GM12878 (cell line): ENCODE measurements at regions not wholly inside any gene's neighbourhood (a gene's known extent, or its start where the extent isn't known, plus 50 kb on each side); places are given as distances from the start of the nearest gene placed in this dataset.

Experiments
- ATAC-seq: fragments of 200-7000 bp; cut with Tn5 transposase; 3 replicates; pipeline ENCODE4 v1.9.1; 2020; ENCODE audit warnings: mild to moderate bottlenecking, moderate library complexity
- BruUV-seq: library from RNA; stranded (reverse); fragments of 400-500 nt; replicated peaks from 2 replicates; lab custom pipeline; 2021; lab: Mats Ljungman, UMichigan
- CTCF ChIA-PET: fragments of 300-600 bp; sonication (Branson Sonifier 250); formaldehyde crosslinking; extraction: SDS; loops from one replicate; lab custom pipeline; 2021; ENCODE audit warnings: inconsistent platforms; lab: Yijun Ruan, JAX
- POLR2A ChIA-PET: fragments of 350-600 bp; formaldehyde crosslinking; extraction: SDS; loops from one replicate; lab custom pipeline; 2021; ENCODE audit warnings: inconsistent platforms; lab: Charles Lee
- RAD21 ChIA-PET: fragments of 300-600 bp; sonication (Branson Sonifier 250); formaldehyde crosslinking; loops from one replicate; lab custom pipeline; 2023; ENCODE audit warnings: antibody characterized with exemption; ENCODE audit not compliant: unreplicated experiment; lab: Charles Lee
- SMC1A ChIA-PET: fragments of 300-600 bp; sonication (Branson Sonifier 250); formaldehyde crosslinking; loops from one replicate; lab custom pipeline; 2023; ENCODE audit not compliant: unreplicated experiment, uncharacterized antibody; lab: Charles Lee
- DNase-seq: peaks from one replicate; pipeline ENCODE4 v3.0.0-alpha.2; 2011; ENCODE audit warnings: low read depth, low spot score
- FAIRE-seq: peaks from 3 replicates; lab custom pipeline; 2011; peaks lifted over from hg19 to GRCh38; lab: Jason Lieb, UNC
- H2AFZ ChIP-seq: 2 replicates; pipeline ENCODE4 v1.6.0; 2011; ENCODE audit warnings: low read depth, low read length, control low read depth; ENCODE audit not compliant: control insufficient read depth
- H3K27ac ChIP-seq: 2 replicates; pipeline ENCODE4 v1.5.1; 2011; ENCODE audit warnings: control low read depth; ENCODE audit not compliant: control insufficient read depth, insufficient read depth
- H3K27me3 ChIP-seq, 2 experiments: replicated peaks in 1 of 2; 2 replicates each; pipeline versions ENCODE4 v1.6.0 to v1.6.1; 2011; ENCODE audit warnings: low read length in 1 of 2; ENCODE audit not compliant: control insufficient read depth in 2 of 2, insufficient read depth in 2 of 2
- H3K36me3 ChIP-seq, 2 experiments: 2 replicates each; pipeline ENCODE4 v1.5.1; 2011; ENCODE audit warnings: low read length in 1 of 2; ENCODE audit not compliant: control insufficient read depth in 2 of 2, insufficient read depth in 2 of 2
- H3K4me1 ChIP-seq: 2 replicates; pipeline ENCODE4 v1.6.1; 2011; ENCODE audit warnings: mild to moderate bottlenecking, low read length, moderate library complexity, mixed read lengths; ENCODE audit not compliant: control insufficient read depth, insufficient read depth
- H3K4me2 ChIP-seq: 2 replicates; pipeline ENCODE4 v1.6.0; 2011; ENCODE audit warnings: control low read depth; ENCODE audit not compliant: control insufficient read depth, insufficient read depth
- H3K4me3 ChIP-seq: fragments of 200-600 bp; sonication (generic); 2 replicates; pipeline ENCODE4 v1.5.1; 2016
- H3K79me2 ChIP-seq: 2 replicates; pipeline ENCODE4 v1.6.0; 2011; ENCODE audit warnings: low read length; ENCODE audit not compliant: control insufficient read depth, insufficient read depth
- H3K9ac ChIP-seq: 2 replicates; pipeline ENCODE4 v1.8.0; 2011; ENCODE audit warnings: low read length, control low read depth, mixed read lengths; ENCODE audit not compliant: control insufficient read depth, insufficient read depth
- H3K9me3 ChIP-seq: replicated peaks from 3 replicates; pipeline ENCODE4 v1.5.1; 2011; ENCODE audit warnings: mild to moderate bottlenecking, low read length; ENCODE audit not compliant: control insufficient read depth, insufficient read depth
- H4K20me1 ChIP-seq: 2 replicates; pipeline ENCODE4 v1.6.0; 2011; ENCODE audit not compliant: control insufficient read depth, insufficient read depth
- FOXK2 ChIP-seq: fragments of 450-650 bp; IDR thresholded peaks from 2 replicates; pipeline ENCODE4 v1.6.1; 2017; ENCODE audit warnings: mild to moderate bottlenecking, moderate library complexity
- NR2F1 ChIP-seq: fragments of 450-650 bp; conservative IDR thresholded peaks from 2 replicates; pipeline ENCODE4 v1.6.1; 2017; ENCODE audit warnings: mild to moderate bottlenecking
- SMAD5 ChIP-seq: IDR thresholded peaks from 2 replicates; pipeline ENCODE4 v1.6.1; 2016; ENCODE audit warnings: antibody characterized with exemption, low read depth
- SMARCA5 ChIP-seq: fragments of 450-650 bp; IDR thresholded peaks from 2 replicates; pipeline ENCODE4 v1.6.1; 2017; ENCODE audit warnings: mild to moderate bottlenecking
- ZNF24 ChIP-seq: fragments of 450-650 bp; IDR thresholded peaks from 2 replicates; pipeline ENCODE4 v1.6.1; 2017; ENCODE audit warnings: antibody characterized with exemption, mild to moderate bottlenecking
- WGBS: methylation state at CpG from one replicate; pipeline ENCODE4 v1.1.6; 2016; ENCODE audit warnings: low lambda C conversion rate; ENCODE audit not compliant: insufficient replicate concordance, insufficient coverage; ENCODE audit errors: missing lambda C conversion rate; 5-methylcytosine and 5-hydroxymethylcytosine counted together
- in situ Hi-C: fragments of 300-500 bp; cut with MboI; formaldehyde crosslinking; loops from 9 replicates; pipeline ENCODE4 v1.14.3; 2018; ENCODE audit warnings: mixed read lengths
- intact Hi-C: fragments of 100-400 bp; cut with micrococcal nuclease; formaldehyde crosslinking; loops from one replicate; pipeline ENCODE4 v1.14.2; 2022; ENCODE audit not compliant: unreplicated experiment
- TF ChIP-seq, protein P1 (sequence below): IDR thresholded peaks from 2 replicates; pipeline ENCODE4 v1.6.1; 2011; ENCODE audit warnings: borderline replicate concordance, low read depth, mild to moderate bottlenecking, moderate library complexity, mixed read lengths, low read length; ENCODE audit not compliant: insufficient read depth; ENCODE audit errors: extremely low read length

DNA sequence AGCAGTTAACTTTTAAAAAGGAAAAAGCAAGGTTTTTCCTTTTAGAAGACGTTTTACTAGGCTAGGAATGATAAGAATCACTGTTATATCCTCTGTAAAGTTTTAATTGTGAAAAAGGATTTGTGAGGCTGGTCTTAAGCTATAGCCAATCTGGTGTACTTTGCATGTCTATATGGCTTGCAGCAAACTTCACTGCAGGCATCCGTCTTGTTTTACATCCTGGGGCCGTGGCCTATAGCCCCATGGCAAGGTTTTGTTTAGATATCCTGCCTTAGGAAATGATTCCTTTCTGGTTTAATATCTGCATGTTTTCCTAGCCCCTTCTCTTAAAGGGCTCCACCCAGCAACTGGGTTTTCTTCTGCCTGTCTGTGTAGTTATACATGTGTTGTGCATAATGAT lies 272.8 kb downstream of the ICE1 start:
- SMC1A ChIA-PET: no interaction called here
- no peaks in the 10 kb centered on the region for H3K4me1 ChIP-seq
- TF ChIP-seq SMAD5 (no peak), FOXK2 (no peak), NR2F1 (no peak), SMARCA5 (no peak), ZNF24 (no peak)
- TF ChIP-seq, all 136 proteins: peak for 0
- 19% methylated on average over 3 of the region's 3 CpGs for WGBS
- Histone ChIP-seq H3K4me3 (no peak overlapping the region), H3K9ac (no peak overlapping the region), H3K27ac (no peak overlapping the region), H3K79me2 (no peaks in the 10 kb centered on the region), H4K20me1 (no peaks in the 10 kb centered on the region), H3K4me2 (no peak overlapping the region), H3K9me3 (no peaks in the 10 kb centered on the region; the same call in 2 of the 3 replicates), H3K36me3 (no peaks in the 10 kb centered on the region), H3K27me3 (no peaks in the 10 kb centered on the region), H2AFZ (no peak overlapping the region)
- DNase-seq (no peak), ATAC-seq (no peak), FAIRE-seq (no peak)
- no TSS peak for BruUV-seq
- intact Hi-C loops: no loop called here
- ChIA-PET CTCF (interaction anchor here (0.6 to 0.7 kb wide), 2 partner anchors 275 to 381 kb away, joined by 3 read pairs; no protein-coding TSS in a partner anchor), RAD21 (no interaction called here), POLR2A (interaction anchor here (0.7 kb wide), 2 partner anchors 11 to 56 kb away, joined by 3 to 4 read pairs; no protein-coding TSS in a partner anchor)
- in situ Hi-C loops: no loop called here

DNA sequence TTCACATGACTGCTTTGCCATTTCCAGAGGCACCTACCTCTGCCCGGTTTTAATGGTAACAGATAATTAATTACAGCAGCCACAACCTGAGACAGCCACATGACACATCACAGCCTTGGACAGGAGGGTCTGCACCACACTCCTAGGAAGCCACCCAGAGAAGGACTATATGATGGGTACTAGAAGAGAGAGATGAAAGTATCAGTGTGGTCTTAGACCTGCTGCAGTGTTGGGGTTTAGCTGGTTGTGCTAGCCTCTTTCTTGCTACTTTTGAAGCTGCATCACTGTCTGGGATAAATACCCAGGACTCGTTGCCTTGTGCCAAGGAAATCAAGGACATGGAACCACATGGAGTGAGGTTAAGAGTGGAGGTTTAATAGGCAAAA lies 266.4 kb downstream of the ICE1 start:
- in situ Hi-C loops (no loop called here), intact Hi-C loops (no loop called here)
- FAIRE-seq (no peak), ATAC-seq (no peak), DNase-seq (no peak)
- SMC1A ChIA-PET: no interaction called here
- CTCF ChIA-PET: no interaction called here
- no TSS peak for BruUV-seq
- Histone ChIP-seq H3K9ac (no peak overlapping the region), H3K27me3 (no peaks in the 10 kb centered on the region), H3K79me2 (no peaks in the 10 kb centered on the region), H3K36me3 (no peaks in the 10 kb centered on the region), H4K20me1 (no peaks in the 10 kb centered on the region), H3K4me2 (no peak overlapping the region), H3K4me3 (no peak overlapping the region), H2AFZ (no peak overlapping the region), H3K9me3 (no peaks in the 10 kb centered on the region), H3K27ac (no peak overlapping the region), H3K4me1 (no peaks in the 10 kb centered on the region)
- TF ChIP-seq, protein P1, sequence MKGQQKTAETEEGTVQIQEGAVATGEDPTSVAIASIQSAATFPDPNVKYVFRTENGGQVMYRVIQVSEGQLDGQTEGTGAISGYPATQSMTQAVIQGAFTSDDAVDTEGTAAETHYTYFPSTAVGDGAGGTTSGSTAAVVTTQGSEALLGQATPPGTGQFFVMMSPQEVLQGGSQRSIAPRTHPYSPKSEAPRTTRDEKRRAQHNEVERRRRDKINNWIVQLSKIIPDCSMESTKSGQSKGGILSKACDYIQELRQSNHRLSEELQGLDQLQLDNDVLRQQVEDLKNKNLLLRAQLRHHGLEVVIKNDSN: no peak
- WGBS: 2% methylated on average over 2 of the region's 2 CpGs
- RAD21 ChIA-PET: no interaction called here
- POLR2A ChIA-PET: no interaction called here
